ENCODE measurements at regions not wholly inside any gene's neighbourhood (a gene's known extent, or its start where the extent isn't known, plus 50 kb on each side); places are given as distances from the start of the nearest gene placed in this dataset.

DNA sequence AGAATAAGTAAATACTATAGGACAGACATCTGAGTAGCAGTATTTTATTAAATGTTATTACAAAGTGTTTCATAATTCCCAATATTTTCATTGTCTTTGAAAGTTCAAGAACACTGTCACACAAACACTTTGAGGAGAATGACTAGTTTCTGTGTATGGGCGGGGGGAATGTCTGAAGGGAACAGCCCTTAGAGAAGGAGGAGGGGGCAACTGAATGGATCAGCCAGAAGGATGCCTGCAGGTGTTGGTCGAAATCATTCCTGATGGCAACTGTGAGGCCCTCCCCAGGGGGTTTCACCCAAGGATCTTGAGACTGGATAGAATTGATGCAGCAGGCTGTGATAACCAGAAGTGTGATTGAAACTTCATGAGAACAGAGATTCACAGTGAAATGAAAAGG is 223.2 kb upstream of the C1orf87 start:
- POLR2A ChIA-PET (ENCODE audit: partially characterized antibody) = no interaction called here
- H4K8ac ChIP-seq (ENCODE audit: extremely low read depth, insufficient read depth, low read length) = no peak overlapping the region
- TF ChIP-seq RAD21 (IDR thresholded peaks at IDR 0.05 in 1 of 2, conservative IDR thresholded peaks at IDR 0.05 in 1 of 2; ENCODE audit: low read depth in 2 of 2, low read length in 2 of 2) (no peak), EP300 (IDR thresholded peaks at IDR 0.05; ENCODE audit: borderline replicate concordance in 1 of 2, low read depth in 2 of 2, low read length in 2 of 2) (peak in 1 of 2 experiments; percentile 90; a peak in 1 of 3 replicates), CBX5 (IDR thresholded peaks at IDR 0.05; ENCODE audit: low read depth, low read length) (no peak)

More for the DNA sequence above, 223.2 kb upstream of the C1orf87 start:
- no peak overlapping the region for H2BK15ac ChIP-seq (ENCODE audit: low read length)
- no peaks in the 10 kb centered on the region for H3K9me3 ChIP-seq (ENCODE audit: insufficient read depth in 2 of 2, low read depth in 1 of 2, low read length in 1 of 2)
- H3K27ac ChIP-seq (ENCODE audit: low read depth, low read length) = no peak overlapping the region
- no peaks in the 10 kb centered on the region for H3K23me2 ChIP-seq (ENCODE audit: low read depth, low read length)
- DNase-seq (ENCODE audit: low read depth in 1 of 2, low spot score in 2 of 2) (no peak), FAIRE-seq (no peak)
- H3K4me3 ChIP-seq (ENCODE audit: extremely low read depth in 1 of 4, insufficient read depth in 2 of 4, low read depth in 3 of 4, low read length in 4 of 4) = no peak overlapping the region
- H2AK5ac ChIP-seq (ENCODE audit: low read depth, low read length) = no peak overlapping the region
- no peak overlapping the region for H3K56ac ChIP-seq (replicated peaks; ENCODE audit: insufficient read length, low read depth, low read length)
- H3K4ac ChIP-seq (replicated peaks; ENCODE audit: insufficient read length, low read depth, low read length) = no peak overlapping the region
- H4K20me1 ChIP-seq (replicated peaks in 1 of 2; ENCODE audit: control insufficient read depth in 1 of 2, insufficient read depth in 2 of 2, low read length in 2 of 2) = peaks cover 0 to 2% of the 10 kb centered on the region in 2 experiments
- H3K27me3 ChIP-seq (replicated peaks in 1 of 4; ENCODE audit: control insufficient read depth in 3 of 4, extremely low read depth in 1 of 4, insufficient read depth in 3 of 4, low read length in 3 of 4) = no peaks in the 10 kb centered on the region
- no peak overlapping the region for H4K5ac ChIP-seq (ENCODE audit: insufficient read length, low read depth, low read length)
- no peaks in the 10 kb centered on the region for H3K36me3 ChIP-seq (ENCODE audit: control insufficient read depth in 2 of 4, insufficient read depth in 4 of 4, low read length in 3 of 4)
- no peak overlapping the region for H3K9ac ChIP-seq (replicated peaks in 1 of 4; ENCODE audit: extremely low read depth in 1 of 4, low read depth in 3 of 4, low read length in 3 of 4)
- H2BK120ac ChIP-seq (replicated peaks; ENCODE audit: low read depth, low read length) = no peak overlapping the region
- H4K91ac ChIP-seq (replicated peaks; ENCODE audit: insufficient read length, low read length) = no peak overlapping the region
- no peaks in the 10 kb centered on the region for H3K4me1 ChIP-seq (replicated peaks in 1 of 4; ENCODE audit: control insufficient read depth in 3 of 4, insufficient read depth in 4 of 4, low read length in 3 of 4)
- no peak overlapping the region for H2BK5ac ChIP-seq (ENCODE audit: low read depth, low read length)
- no peak overlapping the region for H2BK12ac ChIP-seq (ENCODE audit: low read depth, low read length)
- H2BK20ac ChIP-seq (ENCODE audit: low read length) = no peak overlapping the region
- CTCF ChIA-PET (ENCODE audit: partially characterized antibody) = interaction anchor here (1.0 to 1.4 kb wide), 2 partner anchors 15 to 129 kb away, joined by 4 to 5 read pairs; no protein-coding TSS in a partner anchor
- no peaks in the 10 kb centered on the region for H3K79me2 ChIP-seq (ENCODE audit: control insufficient read depth in 1 of 2, insufficient read depth in 2 of 2, low read length in 2 of 2)
- H3K14ac ChIP-seq (ENCODE audit: insufficient read length) = no peak overlapping the region
- no peaks in the 10 kb centered on the region for H3K79me1 ChIP-seq (ENCODE audit: low read depth, low read length)
- WGBS, 2 experiments (ENCODE audit: extremely low coverage in 1 of 2, insufficient coverage in 1 of 2, insufficient read length in 1 of 2, insufficient replicate concordance in 2 of 2, low coverage in 1 of 2, low lambda C conversion rate in 2 of 2, missing lambda C conversion rate in 1 of 2) = 85% methylated on average over 2 of the region's 2 CpGs; no CpG with 5 or more reads in 1 of the 2 experiments
- no peak overlapping the region for H2AFZ ChIP-seq (ENCODE audit: low read length)
- no peak overlapping the region for H3K23ac ChIP-seq (ENCODE audit: insufficient read length)
- no peak overlapping the region for H3K4me2 ChIP-seq (ENCODE audit: insufficient read depth in 1 of 2, low read depth in 2 of 2, low read length in 2 of 2)
- H3K18ac ChIP-seq (ENCODE audit: extremely low read depth, low read length) = no peak overlapping the region
